DOHH2 (cell line): ENCODE measurements at regions not wholly inside any gene's neighbourhood (a gene's known extent, or its start where the extent isn't known, plus 50 kb on each side); places are given as distances from the start of the nearest gene placed in this dataset.

Experiments used
- H3F3A ChIP-seq: fragments of 200-600 bp; sonication (generic), shearing (Covaris generic); 2 replicates; pipeline ENCODE4 v1.6.0; 2016; ENCODE audit warnings: antibody characterized with exemption, mild to moderate bottlenecking; ENCODE audit not compliant: control insufficient read depth, insufficient read depth
- H3K27ac ChIP-seq: fragments of 200-600 bp; sonication (generic); 2 replicates; pipeline ENCODE4 v1.5.1; 2014; ENCODE audit warnings: low read depth, mild to moderate bottlenecking, low read length, moderate library complexity
- H3K27me3 ChIP-seq: fragments of 200-600 bp; sonication (generic); 2 replicates; pipeline ENCODE4 v1.6.1; 2014; ENCODE audit warnings: mild to moderate bottlenecking, low read length, mixed read lengths; ENCODE audit not compliant: control insufficient read depth
- H3K36me3 ChIP-seq: fragments of 200-600 bp; sonication (generic); 2 replicates; pipeline ENCODE4 v1.6.1; 2014; ENCODE audit warnings: mild to moderate bottlenecking, low read length, moderate library complexity, mixed read lengths; ENCODE audit not compliant: control insufficient read depth
- H3K4me1 ChIP-seq: fragments of 200-600 bp; sonication (generic); 2 replicates; pipeline ENCODE4 v1.6.1; 2014; ENCODE audit warnings: mild to moderate bottlenecking, low read length, mixed read lengths; ENCODE audit not compliant: control insufficient read depth
- H3K4me2 ChIP-seq: fragments of 200-600 bp; sonication (generic); 2 replicates; pipeline ENCODE4 v1.6.0; 2014; ENCODE audit warnings: mild to moderate bottlenecking, low read length, moderate library complexity
- H3K4me3 ChIP-seq: fragments of 200-600 bp; sonication (generic); 2 replicates; pipeline ENCODE4 v1.5.1; 2014; ENCODE audit warnings: mild to moderate bottlenecking, low read length, mixed read lengths
- H3K79me2 ChIP-seq: fragments of 200-600 bp; sonication (generic); 2 replicates; pipeline ENCODE4 v1.6.1; 2014; ENCODE audit warnings: mild to moderate bottlenecking, low read length, mixed read lengths; ENCODE audit not compliant: control insufficient read depth
- H3K9me2 ChIP-seq: fragments of 200-600 bp; sonication (generic); replicated peaks from 2 replicates; pipeline ENCODE4 v1.6.1; 2014; ENCODE audit warnings: mild to moderate bottlenecking, low read length, mixed read lengths; ENCODE audit not compliant: control insufficient read depth
- H3K9me3 ChIP-seq: fragments of 200-600 bp; sonication (generic); 2 replicates; pipeline ENCODE4 v1.6.1; 2014; ENCODE audit warnings: antibody characterized with exemption, low read length, mixed read lengths; ENCODE audit not compliant: control insufficient read depth, insufficient read depth
- H4K20me1 ChIP-seq: fragments of 200-600 bp; sonication (generic); 2 replicates; pipeline ENCODE4 v1.6.0; 2014; ENCODE audit warnings: low read depth, mild to moderate bottlenecking, antibody characterized with exemption, low read length, moderate library complexity; ENCODE audit not compliant: control insufficient read depth, insufficient read depth
- CTCF ChIP-seq: fragments of 200-600 bp; sonication (generic); IDR thresholded peaks from one replicate; pipeline ENCODE4 v1.5.1; 2014; ENCODE audit warnings: antibody characterized with exemption, mild to moderate bottlenecking, low read depth, low read length; ENCODE audit not compliant: poor library complexity, severe bottlenecking
- EZH2phosphoT487 ChIP-seq: fragments of 200-600 bp; sonication (generic); IDR thresholded peaks from 2 replicates; pipeline ENCODE4 v1.6.1; 2017; ENCODE audit warnings: borderline replicate concordance, mild to moderate bottlenecking, antibody characterized with exemption, low read length, moderate library complexity, mixed read lengths

GRCh38 chr6:132081338-132081737 lies 130.2 kb upstream of the CCN2 start:
- H3K36me3 ChIP-seq = no peaks in the 10 kb centered on the region
- H3K27me3 ChIP-seq = no peaks in the 10 kb centered on the region

DNA sequence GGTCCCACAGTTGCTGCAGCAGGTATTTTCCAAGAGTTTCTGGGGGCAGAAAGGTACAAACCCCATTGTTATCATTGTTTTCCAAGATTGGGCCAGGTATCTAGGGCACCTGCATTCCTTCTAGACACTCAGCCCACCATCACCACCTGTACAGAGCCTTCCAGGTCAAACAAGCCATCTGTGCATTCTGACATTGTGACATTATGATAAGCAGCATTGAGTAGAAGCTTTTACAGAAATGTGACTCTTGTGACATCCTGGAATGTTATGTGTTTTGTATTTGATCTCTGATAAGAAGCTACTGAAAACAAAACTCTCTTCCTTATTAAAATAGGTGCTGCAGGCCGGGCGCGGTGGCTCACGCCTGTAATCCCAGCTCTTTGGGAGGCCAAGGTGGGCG lies 128.1 kb upstream of the CCN2 start:
- H4K20me1 ChIP-seq = no peaks in the 10 kb centered on the region
- H3F3A ChIP-seq = no peaks in the 10 kb centered on the region
- TF ChIP-seq EZH2phosphoT487 (no peak), CTCF (no peak)

More at GRCh38 chr6:132081338-132081737, 130.2 kb upstream of the CCN2 start:
- no peaks in the 10 kb centered on the region for H3K9me3 ChIP-seq
- no peaks in the 10 kb centered on the region for H3K79me2 ChIP-seq
- H3K9me2 ChIP-seq = no peaks in the 10 kb centered on the region
- no peaks in the 10 kb centered on the region for H3F3A ChIP-seq
- TF ChIP-seq EZH2phosphoT487 (no peak), CTCF (no peak)
- H4K20me1 ChIP-seq = no peaks in the 10 kb centered on the region
- H3K4me1 ChIP-seq = peaks cover 5% of the 10 kb centered on the region; the same call in 1 of the 2 replicates
- H3K4me2 ChIP-seq = no peak overlapping the region
- H3K27ac ChIP-seq = no peak overlapping the region
- no peak overlapping the region for H3K4me3 ChIP-seq

DNA sequence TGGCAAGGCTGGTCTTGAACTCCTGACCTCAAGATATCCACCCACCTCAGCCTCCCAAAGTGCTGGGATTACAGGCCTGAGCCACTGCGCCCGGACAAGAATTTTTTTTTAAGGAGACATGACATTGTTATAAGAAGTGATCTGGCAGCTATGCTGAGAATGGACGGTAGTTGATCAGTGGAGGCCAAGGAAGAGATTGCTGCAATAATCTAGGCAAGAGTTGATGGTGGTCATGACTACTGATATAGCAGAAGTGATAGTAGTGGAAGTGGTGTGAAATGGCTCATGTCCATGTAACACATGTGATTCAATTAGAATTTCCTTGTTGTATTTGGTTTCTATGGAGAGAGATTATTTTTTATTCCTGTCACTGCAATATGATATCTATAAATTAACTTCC lies 125.3 kb upstream of the CCN2 start:
- no peak overlapping the region for H3K4me3 ChIP-seq
- H3K9me2 ChIP-seq = no peaks in the 10 kb centered on the region
- no peak overlapping the region for H3K27ac ChIP-seq
- no peaks in the 10 kb centered on the region for H3F3A ChIP-seq
- no peaks in the 10 kb centered on the region for H4K20me1 ChIP-seq
- TF ChIP-seq CTCF (no peak), EZH2phosphoT487 (no peak)
- H3K79me2 ChIP-seq = no peaks in the 10 kb centered on the region
- no peak overlapping the region for H3K4me2 ChIP-seq
- no peaks in the 10 kb centered on the region for H3K27me3 ChIP-seq
- H3K4me1 ChIP-seq = 0 out of 2 replicates have a peak, but pooled peaks cover under 1% of the 10 kb centered on the region
- no peaks in the 10 kb centered on the region for H3K9me3 ChIP-seq
- H3K36me3 ChIP-seq = no peaks in the 10 kb centered on the region

More for the DNA sequence above, 128.1 kb upstream of the CCN2 start:
- no peak overlapping the region for H3K4me3 ChIP-seq
- no peaks in the 10 kb centered on the region for H3K27me3 ChIP-seq
- H3K9me2 ChIP-seq = no peaks in the 10 kb centered on the region
- no peak overlapping the region for H3K27ac ChIP-seq
- H3K79me2 ChIP-seq = no peaks in the 10 kb centered on the region
- no peaks in the 10 kb centered on the region for H3K9me3 ChIP-seq
- no peaks in the 10 kb centered on the region for H3K4me1 ChIP-seq
- no peak overlapping the region for H3K4me2 ChIP-seq
- no peaks in the 10 kb centered on the region for H3K36me3 ChIP-seq
